ENCODE measurements at regions not wholly inside any gene's neighbourhood (a gene's known extent, or its start where the extent isn't known, plus 50 kb on each side); places are given as distances from the start of the nearest gene placed in this dataset.

- DNase-seq (ENCODE audit: low read depth), result no peak
These were observed 359.1 kb downstream of the SAMD5 start for GRCh38 chr6:147867433-147868226.

GRCh38 chr6:147868427-147869190 lies 360.1 kb downstream of the SAMD5 start:
- DNase-seq (ENCODE audit: low read depth), result no peak

DNA sequence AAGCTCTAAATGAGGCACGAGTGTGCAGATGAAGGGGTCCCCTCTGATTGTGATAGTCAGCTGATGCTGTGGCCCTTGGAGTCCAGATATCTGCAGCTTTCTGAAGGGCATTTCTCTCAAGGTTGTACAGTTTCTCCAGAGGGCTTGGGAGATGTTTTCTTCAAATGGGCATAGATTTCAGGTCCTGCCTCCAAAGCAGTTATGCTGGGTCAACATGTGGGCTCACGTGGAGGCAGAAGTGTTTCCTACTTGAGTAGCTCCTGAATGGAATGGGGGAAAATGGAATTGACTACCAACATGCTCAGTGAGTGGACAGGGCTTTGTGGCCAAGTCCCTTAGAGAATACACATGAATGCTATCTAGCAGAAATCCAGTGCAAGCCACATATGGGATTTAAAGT lies 360.7 kb downstream of the SAMD5 start:
- no peak for DNase-seq (ENCODE audit: low read depth)

GRCh38 chr6:147869869-147870268 lies 361.4 kb downstream of the SAMD5 start:
- no peak for DNase-seq (ENCODE audit: low read depth)

DNA sequence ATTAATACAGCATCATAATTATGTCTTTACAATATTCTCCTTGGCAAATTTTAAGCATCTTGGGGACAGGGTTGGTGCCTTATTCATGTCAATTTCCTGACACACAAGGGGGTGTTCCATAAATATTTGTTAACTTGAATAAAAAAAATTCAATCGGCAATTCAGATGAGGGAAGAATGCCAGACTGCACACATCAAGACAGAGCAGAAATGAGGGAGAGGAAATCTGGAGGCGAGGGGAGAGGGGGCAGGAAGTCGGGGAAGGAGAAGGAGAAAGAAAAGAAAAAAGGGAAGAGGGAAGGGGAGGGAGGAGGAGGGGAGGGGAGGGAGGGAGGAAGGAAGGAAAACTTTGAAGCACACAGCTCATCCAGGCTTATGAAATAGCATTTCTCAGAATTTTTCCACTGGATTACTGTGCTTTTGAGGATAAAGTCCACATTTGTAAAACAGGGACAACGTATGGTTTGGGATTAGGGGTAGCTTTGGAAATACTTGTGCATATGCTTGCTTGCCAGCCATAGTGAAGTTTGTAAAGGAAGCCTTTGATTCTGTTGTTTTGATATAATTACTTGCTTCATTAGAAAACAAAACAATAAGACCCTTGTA lies 362.1 kb downstream of the SAMD5 start:
- DNase-seq (ENCODE audit: low read depth), result no peak

DNA sequence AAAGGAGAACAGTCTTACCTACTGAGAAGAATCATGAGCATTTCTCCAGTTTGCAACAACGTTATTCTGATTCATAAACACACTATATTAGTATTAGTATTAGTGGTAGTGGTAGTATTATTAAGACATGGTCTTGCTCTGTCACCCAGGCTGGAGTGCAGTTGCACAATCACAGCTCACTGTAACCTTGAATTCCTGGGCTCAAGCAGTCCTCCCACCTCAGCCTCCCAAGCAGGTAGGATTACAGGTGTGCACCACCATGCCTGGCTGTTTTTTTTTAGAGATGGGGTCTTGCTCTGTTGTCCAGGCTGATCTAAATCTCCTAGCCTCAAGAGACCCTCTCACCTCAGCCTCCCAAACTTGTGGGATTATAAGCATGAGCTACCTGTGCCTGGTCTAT lies 363.5 kb downstream of the SAMD5 start:
- no peak for DNase-seq (ENCODE audit: low read depth)

DNA sequence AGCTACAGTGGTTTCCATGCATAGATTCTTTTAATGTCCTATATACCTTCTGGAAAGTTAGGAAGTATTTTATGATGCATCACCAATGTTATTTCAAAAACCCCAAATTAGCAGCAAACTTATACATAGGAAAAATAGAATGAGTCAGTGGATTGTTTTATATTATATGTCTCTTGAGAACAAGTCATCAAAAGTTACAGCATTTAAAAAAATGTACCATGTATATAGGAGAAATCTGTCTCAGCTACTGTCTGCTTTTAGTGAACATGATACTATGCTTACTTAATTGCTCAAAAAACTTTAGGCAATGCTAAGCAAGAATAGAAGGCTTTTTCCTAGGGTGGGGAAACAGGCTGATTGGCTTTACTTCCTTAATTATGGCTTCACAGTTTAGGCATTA lies 365.3 kb downstream of the SAMD5 start:
- no peak for DNase-seq (ENCODE audit: low read depth)

- DNase-seq (ENCODE audit: low read depth), result no peak
These were observed 365.8 kb downstream of the SAMD5 start for GRCh38 chr6:147874322-147874721.

- no peak for DNase-seq (ENCODE audit: low read depth)
These were observed 370.6 kb downstream of the SAMD5 start for GRCh38 chr6:147879031-147879580.

- DNase-seq (ENCODE audit: low read depth), result no peak
These were observed 372.9 kb downstream of the SAMD5 start for GRCh38 chr6:147881432-147881831.

- DNase-seq (ENCODE audit: low read depth), result no peak
These were observed 379.9 kb downstream of the SAMD5 start for GRCh38 chr6:147888374-147888773.

DNA sequence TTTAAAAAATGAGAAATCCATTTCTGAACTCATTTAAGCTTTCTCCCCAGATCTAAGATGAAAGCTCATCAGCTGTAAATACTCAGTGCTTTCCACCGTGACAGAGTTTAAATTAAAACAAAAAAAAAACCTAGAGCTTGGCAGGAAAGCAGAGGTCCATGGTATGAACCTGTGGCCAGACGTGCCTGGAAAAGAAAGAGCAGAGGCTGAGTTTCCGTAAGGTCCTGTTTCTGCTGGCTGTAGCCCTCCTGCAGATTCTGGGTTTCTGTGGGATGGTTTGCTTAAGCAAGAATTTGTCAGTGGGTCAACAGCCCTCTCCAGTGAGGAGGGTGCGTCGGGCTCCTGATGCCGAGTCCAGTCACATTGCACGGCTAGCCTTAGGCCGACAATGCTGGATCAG lies 383.2 kb downstream of the SAMD5 start:
- no peak for DNase-seq (ENCODE audit: low read depth)

DNA sequence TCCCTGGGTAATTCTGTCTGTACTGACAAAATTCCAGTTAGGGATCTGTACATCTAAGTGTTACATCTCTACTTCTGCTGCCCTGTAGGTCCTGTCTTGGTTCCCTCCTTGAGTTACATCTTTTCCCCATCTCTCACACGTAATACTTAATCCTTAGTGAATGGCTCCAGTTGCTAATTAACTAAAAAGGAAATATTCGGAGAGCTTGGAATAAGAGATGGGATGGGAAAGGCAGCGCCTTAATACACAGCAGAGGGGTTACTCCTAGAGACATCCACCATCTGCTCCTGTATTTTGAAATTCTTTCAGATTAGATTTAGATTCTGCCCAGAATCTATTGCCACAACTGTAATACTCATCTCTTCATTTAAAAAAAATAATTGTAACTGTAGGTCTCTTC lies 384.0 kb downstream of the SAMD5 start:
- no peak for DNase-seq (ENCODE audit: low read depth)

DNA sequence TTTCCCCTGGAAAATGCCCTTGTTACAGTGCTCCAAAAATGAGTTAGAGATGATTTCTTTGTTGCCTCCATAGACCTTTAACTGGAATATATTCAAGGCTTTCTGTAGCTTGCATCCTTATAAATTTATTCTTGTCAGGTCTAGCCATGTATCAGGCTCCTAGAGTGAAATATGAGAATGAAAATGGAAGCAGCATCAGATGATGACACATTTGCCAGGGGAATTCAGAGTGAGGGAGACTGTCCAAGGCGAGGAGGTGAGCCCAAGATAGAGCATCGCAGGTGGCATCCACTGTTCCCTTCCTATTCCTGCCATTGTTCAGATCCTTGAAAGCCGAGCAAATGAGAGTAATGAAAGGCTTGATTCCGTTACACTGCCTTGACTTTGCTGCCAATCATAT lies 386.8 kb downstream of the SAMD5 start:
- no peak for DNase-seq (ENCODE audit: low read depth)

DNA sequence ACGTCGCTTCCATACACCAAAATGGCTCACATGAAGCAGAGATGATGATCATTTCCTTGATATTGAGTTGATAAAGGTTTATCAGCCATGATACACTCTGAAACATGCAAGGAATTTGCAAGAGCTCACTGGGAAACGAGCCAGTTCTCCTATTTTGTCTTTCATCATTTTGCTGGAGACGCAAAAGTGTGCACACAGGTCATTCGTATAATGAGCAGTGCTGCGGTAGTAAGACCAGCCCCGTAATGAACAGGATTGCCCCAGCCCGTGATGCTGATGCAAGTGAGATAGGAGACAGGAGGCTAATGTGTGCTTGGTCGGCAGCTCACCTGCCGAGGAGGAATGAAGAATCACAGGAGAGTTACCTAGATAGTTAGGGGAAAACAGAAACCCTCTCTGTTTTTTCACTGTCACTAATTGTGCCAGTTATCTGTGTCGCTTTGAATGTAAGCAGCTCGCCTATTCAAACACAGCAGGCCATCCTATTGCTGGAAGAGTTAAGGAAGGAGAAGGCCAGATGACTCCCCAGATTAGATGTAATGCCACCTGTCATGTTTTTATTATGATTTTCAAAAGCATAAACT lies 391.8 kb downstream of the SAMD5 start:
- no peak for DNase-seq (ENCODE audit: low read depth)

- DNase-seq (ENCODE audit: low read depth), result no peak
These were observed 394.8 kb downstream of the SAMD5 start for GRCh38 chr6:147903321-147903720.

DNA sequence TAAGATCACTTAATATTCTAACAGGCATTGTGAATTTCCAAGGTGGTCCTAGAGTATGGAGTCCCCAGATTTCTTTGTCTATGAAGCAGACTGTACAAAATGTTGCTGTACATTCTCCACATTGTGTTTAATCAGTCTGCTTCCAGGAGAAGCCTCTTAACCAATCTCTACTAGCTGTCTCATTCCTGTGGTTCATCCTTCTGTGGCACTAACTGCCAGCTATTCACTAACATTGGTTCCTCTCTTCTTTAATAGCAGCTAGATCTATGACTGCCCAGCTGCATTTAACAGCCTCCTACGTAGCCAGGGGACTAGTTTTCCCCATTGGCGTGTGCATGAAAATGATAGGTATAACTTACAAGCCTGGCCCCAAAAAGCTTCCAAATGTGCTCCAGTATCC lies 395.4 kb downstream of the SAMD5 start:
- DNase-seq (ENCODE audit: low read depth), result no peak

- DNase-seq (ENCODE audit: low read depth), result no peak
These were observed 395.9 kb downstream of the SAMD5 start for GRCh38 chr6:147904416-147904815.

DNA sequence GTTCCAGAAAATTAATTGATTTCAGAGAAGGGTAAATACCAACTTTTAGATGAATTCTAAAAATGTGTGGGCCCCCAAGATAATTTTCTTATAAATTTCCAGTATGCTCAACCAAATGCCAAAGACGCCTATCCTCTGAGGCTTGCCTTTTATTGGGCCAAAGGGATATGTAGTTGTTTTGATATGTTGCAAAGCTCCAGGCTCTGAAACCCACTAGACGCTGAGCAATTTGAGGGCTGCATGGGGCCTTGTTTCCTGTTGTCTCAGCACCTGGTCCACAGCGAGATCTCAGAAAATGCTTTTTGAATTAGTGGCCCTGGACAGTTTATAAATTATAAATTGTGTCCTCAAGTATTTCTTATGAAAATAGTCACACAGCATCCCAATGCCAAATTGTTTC lies 397.2 kb downstream of the SAMD5 start:
- DNase-seq (ENCODE audit: low read depth), result no peak

DNA sequence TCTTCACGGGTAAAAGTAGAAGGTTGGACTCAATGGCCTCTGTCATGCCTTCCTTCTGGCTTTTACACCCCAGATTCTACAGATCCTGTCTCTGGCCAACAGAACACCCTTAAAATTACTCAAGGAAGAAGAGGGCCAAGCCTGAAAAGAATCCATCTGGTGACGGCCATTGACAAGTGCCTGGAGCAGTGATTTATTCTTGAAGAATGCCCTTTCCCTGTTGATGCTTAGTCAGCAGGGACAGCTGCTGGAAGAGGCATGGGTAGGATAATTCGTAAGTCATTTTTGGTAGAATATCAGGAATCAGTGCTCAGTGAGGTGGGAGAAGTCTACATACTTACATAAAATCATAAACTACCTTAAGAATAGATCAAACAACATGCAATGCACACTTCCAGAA lies 397.9 kb downstream of the SAMD5 start:
- DNase-seq (ENCODE audit: low read depth), result no peak

DNA sequence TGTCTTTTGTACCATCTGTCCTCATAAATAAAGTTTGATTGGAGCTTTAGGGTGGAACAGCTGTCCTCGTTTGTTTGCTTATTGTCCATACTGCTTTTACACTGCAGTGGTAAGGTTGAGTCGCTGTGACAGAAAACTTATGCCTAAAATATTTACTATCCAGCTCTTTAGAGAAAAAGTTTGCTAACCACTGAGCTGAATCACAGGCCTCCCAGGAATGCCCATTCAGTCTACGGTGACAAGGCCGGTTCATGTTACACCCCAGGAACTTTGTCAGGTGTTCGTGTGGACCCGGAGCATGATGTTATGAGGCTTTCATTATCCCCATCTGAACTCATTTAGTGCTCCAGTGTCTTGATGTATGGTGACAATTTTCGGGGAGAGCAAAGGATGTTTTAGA lies 401.1 kb downstream of the SAMD5 start:
- no peak for DNase-seq (ENCODE audit: low read depth)

GRCh38 chr6:147910281-147910680 lies 401.8 kb downstream of the SAMD5 start:
- no peak for DNase-seq (ENCODE audit: low read depth)

- no peak for DNase-seq (ENCODE audit: low read depth)
These were observed 402.6 kb downstream of the SAMD5 start for GRCh38 chr6:147911057-147911456.
